MM.1S (cell line): ENCODE measurements at regions not wholly inside any gene's neighbourhood (a gene's known extent, or its start where the extent isn't known, plus 50 kb on each side); places are given as distances from the start of the nearest gene placed in this dataset.
"Not testable (repeated sequence)": the region's sequence is repeated elsewhere in the genome, so short reads cannot be mapped to it uniquely, and the experiment has no call there.

Experiments
- DNase-seq: peaks from one replicate; pipeline ENCODE4 v3.0.0-alpha.2; 2015
- H2AFZ ChIP-seq: fragments of 300-600 bp; sonication (generic); 2 replicates; pipeline ENCODE4 v1.6.0; 2016; ENCODE audit warnings: antibody characterized with exemption, low read length
- H3F3A ChIP-seq: fragments of 300-600 bp; sonication (generic); 2 replicates; pipeline ENCODE4 v1.6.1; 2016; ENCODE audit warnings: mild to moderate bottlenecking, antibody characterized with exemption, low read length, moderate library complexity, mixed read lengths; ENCODE audit not compliant: insufficient read depth
- H3K27ac ChIP-seq: fragments of 300-600 bp; sonication (generic); 2 replicates; pipeline ENCODE4 v1.5.1; 2016; ENCODE audit warnings: mild to moderate bottlenecking, low read length
- H3K27me3 ChIP-seq: fragments of 300-600 bp; sonication (generic); replicated peaks from 2 replicates; pipeline ENCODE4 v1.6.0; 2016; ENCODE audit warnings: low read length; ENCODE audit not compliant: insufficient read depth
- H3K36me3 ChIP-seq: fragments of 300-600 bp; sonication (generic); replicated peaks from 2 replicates; pipeline ENCODE4 v1.6.1; 2016; ENCODE audit warnings: mild to moderate bottlenecking, low read length, mixed read lengths; ENCODE audit not compliant: insufficient read depth
- H3K4me1 ChIP-seq: fragments of 300-600 bp; sonication (generic); 2 replicates; pipeline ENCODE4 v1.6.1; 2016; ENCODE audit warnings: low read length, mixed read lengths
- H3K4me2 ChIP-seq: fragments of 300-600 bp; sonication (generic); 2 replicates; pipeline ENCODE4 v1.6.0; 2016; ENCODE audit warnings: low read depth, low read length
- H3K4me3 ChIP-seq: fragments of 300-600 bp; sonication (generic); 2 replicates; pipeline ENCODE4 v1.5.1; 2016; ENCODE audit warnings: low read length, mixed read lengths
- H3K79me2 ChIP-seq: fragments of 300-600 bp; sonication (generic); 2 replicates; pipeline ENCODE4 v1.6.1; 2016; ENCODE audit warnings: mixed run types, low read length, mixed read lengths
- H3K9ac ChIP-seq: fragments of 300-600 bp; sonication (generic); 2 replicates; pipeline ENCODE4 v1.6.1; 2016; ENCODE audit warnings: low read length, mixed read lengths
- H3K9me2 ChIP-seq: fragments of 300-600 bp; sonication (generic); replicated peaks from 2 replicates; pipeline ENCODE4 v1.6.1; 2016; ENCODE audit warnings: mild to moderate bottlenecking, low read length, mixed read lengths; ENCODE audit not compliant: insufficient read depth
- H3K9me3 ChIP-seq: fragments of 300-600 bp; sonication (generic); replicated peaks from 2 replicates; pipeline ENCODE4 v1.6.1; 2016; ENCODE audit warnings: mild to moderate bottlenecking, low read length, mixed read lengths; ENCODE audit not compliant: insufficient read depth
- H4K20me1 ChIP-seq: fragments of 300-600 bp; sonication (generic); 2 replicates; pipeline ENCODE4 v1.6.1; 2016; ENCODE audit warnings: mild to moderate bottlenecking, low read length, moderate library complexity, mixed read lengths; ENCODE audit not compliant: insufficient read depth
- EZH2 ChIP-seq: fragments of 300-600 bp; sonication (generic); optimal IDR thresholded peaks from 2 replicates; pipeline ENCODE3; 2017; ENCODE audit warnings: low read depth, mild to moderate bottlenecking, antibody characterized with exemption, low read length, mixed read lengths
- EZH2phosphoT487 ChIP-seq: fragments of 300-600 bp; sonication (generic); IDR thresholded peaks from 2 replicates; pipeline ENCODE4 v1.6.1; 2018; ENCODE audit warnings: antibody characterized with exemption, low read length
- TF ChIP-seq, protein P1 (sequence below): fragments of 300-600 bp; sonication (generic); IDR thresholded peaks from 2 replicates; pipeline ENCODE4 v1.5.1; 2016; ENCODE audit warnings: antibody characterized with exemption, low read length, mixed read lengths

DNA sequence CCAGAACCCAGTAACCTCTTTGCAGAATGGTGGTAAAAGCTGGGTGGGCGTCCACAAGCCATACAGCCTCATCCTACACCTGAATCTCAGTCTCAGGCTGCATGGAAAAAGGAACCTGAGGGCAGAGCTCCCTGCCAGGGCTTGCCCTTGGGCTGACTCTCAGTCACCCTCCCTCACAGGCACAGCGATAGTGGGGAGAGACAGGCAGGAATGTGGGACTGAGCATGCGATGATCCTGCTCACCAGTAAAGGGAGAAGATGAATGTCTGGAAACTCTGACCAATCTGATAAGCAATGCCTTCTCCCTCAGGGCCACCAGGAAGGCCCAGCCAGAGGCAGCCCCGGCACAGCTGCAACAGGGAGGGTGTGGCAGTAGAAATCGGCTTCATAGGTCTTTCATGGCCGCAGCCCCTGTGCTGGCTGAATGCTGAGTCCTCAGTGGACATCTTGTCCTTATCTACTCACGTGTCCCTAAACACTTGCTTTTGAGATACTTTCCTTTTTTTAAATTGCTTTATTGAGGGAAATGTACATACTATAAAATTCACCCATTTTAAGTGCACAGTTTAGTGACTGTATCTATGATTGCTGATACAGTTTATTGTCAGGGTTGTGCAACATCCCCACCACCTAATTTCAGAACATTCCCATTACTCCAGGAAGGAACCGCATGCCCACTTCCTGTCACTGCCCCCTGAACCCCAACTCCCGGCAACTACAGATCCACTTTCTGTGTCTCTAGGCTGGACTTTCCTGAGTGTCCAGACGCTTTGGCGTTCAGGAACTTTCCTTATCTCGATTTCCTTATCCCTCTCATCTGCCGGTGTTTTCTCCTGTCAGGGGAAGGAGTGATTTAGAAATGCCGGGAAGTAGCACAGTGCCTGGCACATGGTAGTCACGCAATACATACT, 258.1 kb downstream of the PCNX1 start:
- no peaks in the 10 kb centered on the region for H3K9me2 ChIP-seq
- no peak overlapping the region for H2AFZ ChIP-seq
- no peak overlapping the region for H3K9ac ChIP-seq
- no peaks in the 10 kb centered on the region for H3F3A ChIP-seq
- DNase-seq, result no peak
- no peaks in the 10 kb centered on the region for H3K27me3 ChIP-seq
- H3K79me2 ChIP-seq, result no peaks in the 10 kb centered on the region
- no peak overlapping the region for H3K4me3 ChIP-seq
- no peaks in the 10 kb centered on the region for H3K9me3 ChIP-seq
- H3K4me1 ChIP-seq, result no peaks in the 10 kb centered on the region
- no peaks in the 10 kb centered on the region for H3K36me3 ChIP-seq
- no peak overlapping the region for H3K27ac ChIP-seq
- H3K4me2 ChIP-seq, result no peak overlapping the region
- TF ChIP-seq EZH2 (no peak), EZH2phosphoT487 (no peak)
- H4K20me1 ChIP-seq, result no peaks in the 10 kb centered on the region

DNA sequence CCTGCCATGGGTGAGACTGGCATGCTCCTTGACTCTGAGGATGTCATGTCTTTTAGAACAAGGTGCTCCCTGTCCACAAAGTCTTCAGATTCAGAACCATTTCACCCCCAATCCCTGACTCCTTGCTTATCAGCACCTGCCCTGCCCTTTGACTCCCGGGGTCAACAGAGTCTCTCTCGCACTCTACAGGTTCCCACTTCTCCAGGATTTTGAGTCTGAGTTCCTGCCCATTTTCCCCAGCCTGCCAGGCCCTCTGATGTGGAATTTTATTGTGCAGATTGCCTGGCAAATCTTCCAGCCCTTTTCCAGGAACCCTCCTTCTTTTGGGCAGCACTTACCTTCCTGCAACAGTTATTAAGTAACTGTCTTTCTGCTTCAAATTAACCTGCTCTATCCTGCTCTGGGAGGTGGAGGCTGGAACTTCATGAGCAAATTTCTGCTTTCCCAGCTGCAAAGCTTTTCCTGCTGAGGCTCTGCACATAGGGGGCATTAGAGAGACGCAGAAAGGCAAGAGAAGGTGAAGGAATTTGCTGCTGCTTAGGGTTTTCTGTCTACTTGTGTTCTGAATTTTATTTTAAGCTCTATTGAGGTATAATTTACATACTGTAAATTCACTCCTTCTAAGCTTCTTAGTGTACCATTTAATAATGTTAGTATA, 259.1 kb downstream of the PCNX1 start:
- Histone ChIP-seq H3K9me2 (no peaks in the 10 kb centered on the region), H3K4me2 (no peak overlapping the region), H3K36me3 (no peaks in the 10 kb centered on the region), H3K4me3 (no peak overlapping the region), H3K9ac (no peak overlapping the region), H3K79me2 (no peaks in the 10 kb centered on the region), H3K9me3 (no peaks in the 10 kb centered on the region), H3K27ac (no peak overlapping the region), H3K4me1 (no peaks in the 10 kb centered on the region), H3F3A (no peaks in the 10 kb centered on the region), H3K27me3 (no peaks in the 10 kb centered on the region), H2AFZ (no peak overlapping the region), H4K20me1 (no peaks in the 10 kb centered on the region)
- DNase-seq, result no peak
- TF ChIP-seq EZH2phosphoT487, result no peak
- no peak for TF ChIP-seq EZH2
- TF ChIP-seq, protein P1, sequence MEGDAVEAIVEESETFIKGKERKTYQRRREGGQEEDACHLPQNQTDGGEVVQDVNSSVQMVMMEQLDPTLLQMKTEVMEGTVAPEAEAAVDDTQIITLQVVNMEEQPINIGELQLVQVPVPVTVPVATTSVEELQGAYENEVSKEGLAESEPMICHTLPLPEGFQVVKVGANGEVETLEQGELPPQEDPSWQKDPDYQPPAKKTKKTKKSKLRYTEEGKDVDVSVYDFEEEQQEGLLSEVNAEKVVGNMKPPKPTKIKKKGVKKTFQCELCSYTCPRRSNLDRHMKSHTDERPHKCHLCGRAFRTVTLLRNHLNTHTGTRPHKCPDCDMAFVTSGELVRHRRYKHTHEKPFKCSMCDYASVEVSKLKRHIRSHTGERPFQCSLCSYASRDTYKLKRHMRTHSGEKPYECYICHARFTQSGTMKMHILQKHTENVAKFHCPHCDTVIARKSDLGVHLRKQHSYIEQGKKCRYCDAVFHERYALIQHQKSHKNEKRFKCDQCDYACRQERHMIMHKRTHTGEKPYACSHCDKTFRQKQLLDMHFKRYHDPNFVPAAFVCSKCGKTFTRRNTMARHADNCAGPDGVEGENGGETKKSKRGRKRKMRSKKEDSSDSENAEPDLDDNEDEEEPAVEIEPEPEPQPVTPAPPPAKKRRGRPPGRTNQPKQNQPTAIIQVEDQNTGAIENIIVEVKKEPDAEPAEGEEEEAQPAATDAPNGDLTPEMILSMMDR, result no peak

GRCh38 chr14:71167325-71167950, 260.2 kb downstream of the PCNX1 start:
- DNase-seq, H3K36me3 ChIP-seq, H4K20me1 ChIP-seq, H3K4me1 ChIP-seq, H3K27me3 ChIP-seq, H3F3A ChIP-seq, H3K79me2 ChIP-seq, H3K9me3 ChIP-seq, H3K4me3 ChIP-seq, H2AFZ ChIP-seq, H3K4me2 ChIP-seq, H3K9ac ChIP-seq, H3K9me2 ChIP-seq, H3K27ac ChIP-seq: not testable (repeated sequence)

DNA sequence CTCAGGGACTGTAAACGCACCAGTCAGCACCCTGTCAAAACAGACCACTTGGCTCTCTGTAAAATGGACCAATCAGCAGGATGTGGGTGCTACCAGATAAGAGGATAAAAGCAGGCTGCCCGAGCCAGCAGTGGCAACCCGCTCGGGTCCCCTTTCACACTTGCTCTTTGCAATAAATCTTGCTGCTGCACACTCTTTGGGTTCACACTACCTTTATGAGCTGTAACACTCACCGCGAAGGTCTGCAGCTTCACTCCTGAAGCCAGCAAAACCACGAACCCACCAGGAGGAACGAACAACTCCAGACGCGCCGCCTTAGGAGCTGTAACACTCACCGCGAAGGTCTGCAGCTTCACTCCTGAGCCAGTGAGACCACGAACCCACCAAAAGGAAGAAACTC, 260.9 kb downstream of the PCNX1 start:
- H3K27ac ChIP-seq, H3K4me2 ChIP-seq, H3K9me2 ChIP-seq, H2AFZ ChIP-seq, H3K9ac ChIP-seq, H4K20me1 ChIP-seq, H3K27me3 ChIP-seq, H3K79me2 ChIP-seq, H3K36me3 ChIP-seq, H3K4me1 ChIP-seq, H3K4me3 ChIP-seq, H3K9me3 ChIP-seq, H3F3A ChIP-seq, DNase-seq: not testable (repeated sequence)
